Gastroesophageal sphincter (tissue), 3 donors: ENCODE measurements at regions not wholly inside any gene's neighbourhood (a gene's known extent, or its start where the extent isn't known, plus 50 kb on each side); places are given as distances from the start of the nearest gene placed in this dataset.

Experiments used
- CTCF ChIP-seq, 4 experiments: fragments of 200-600 bp in 2 of 4; fragments of 450-650 bp in 2 of 4; sonication (generic) in 1 of 4; IDR thresholded peaks; one replicate each; pipeline ENCODE4 v1.5.1; 2017 to 2019; ENCODE audit warnings: antibody characterized with exemption in 4 of 4, mild to moderate bottlenecking in 2 of 4, moderate library complexity in 2 of 4
- EP300 ChIP-seq: sonication (generic); formaldehyde crosslinking; IDR thresholded peaks from one replicate; pipeline ENCODE4 v1.6.1; 2017; ENCODE audit warnings: antibody characterized with exemption, mild to moderate bottlenecking
- POLR2A ChIP-seq, 2 donors: fragments of 450-650 bp; IDR thresholded peaks; one replicate each; pipeline ENCODE4 v1.6.1; 2017; ENCODE audit warnings: antibody characterized with exemption in 2 of 2, mild to moderate bottlenecking in 2 of 2, moderate library complexity in 1 of 2

- no peak for TF ChIP-seq EP300
- TF ChIP-seq CTCF (IDR thresholded peaks at IDR 0.05), result no peak
- TF ChIP-seq POLR2A (IDR thresholded peaks at IDR 0.05), result no peak
These were observed 281.2 kb downstream of the SETD4 start for GRCh38 chr21:35779167-35779566.
